Activated T-cell treated with anti-CD3 and anti-CD28 coated beads, Interleukin-2, amount 50 U/mL, for 72 hours (primary cell): ENCODE measurements at regions not wholly inside any gene's neighbourhood (a gene's known extent, or its start where the extent isn't known, plus 50 kb on each side); places are given as distances from the start of the nearest gene placed in this dataset.

ENCODE experiments used
- ATAC-seq, 2 donors: fragments of 150-1000 bp; cut with Tn5 transposase; replicated peaks in 1 of 2; 2 replicates each; pipeline ENCODE4 v1.10.0; 2021; ENCODE audit warnings: moderate library complexity in 2 of 2, mild to moderate bottlenecking in 1 of 2
- DNase-seq, 2 donors: peaks; one replicate each; pipeline ENCODE4 v3.0.0; 2021 to 2022; ENCODE audit warnings: mixed read lengths in 1 of 2
- H3K27ac Mint-ChIP-seq: one replicate; pipeline ENCODE4 v1.8.0; 2022; ENCODE audit warnings: mild to moderate bottlenecking, moderate library complexity, mixed read lengths
- H3K27me3 Mint-ChIP-seq: one replicate; pipeline ENCODE4 v1.8.0; 2022; ENCODE audit warnings: low read depth, mixed read lengths
- H3K36me3 Mint-ChIP-seq, 2 donors: one replicate each; pipeline ENCODE4 v1.8.0; 2022; ENCODE audit warnings: mixed read lengths in 2 of 2, mild to moderate bottlenecking in 1 of 2; ENCODE audit not compliant: insufficient read depth in 2 of 2
- H3K4me1 Mint-ChIP-seq: one replicate; pipeline ENCODE4 v1.8.0; 2022; ENCODE audit warnings: low read depth, mixed read lengths
- H3K4me3 Mint-ChIP-seq, 2 donors: one replicate each; pipeline ENCODE4 v1.8.0; 2022; ENCODE audit warnings: mild to moderate bottlenecking in 2 of 2, mixed read lengths in 2 of 2, moderate library complexity in 2 of 2
- H3K9me3 Mint-ChIP-seq, 2 donors: one replicate each; pipeline ENCODE4 v1.8.0; 2022; ENCODE audit warnings: mixed read lengths in 2 of 2

DNA sequence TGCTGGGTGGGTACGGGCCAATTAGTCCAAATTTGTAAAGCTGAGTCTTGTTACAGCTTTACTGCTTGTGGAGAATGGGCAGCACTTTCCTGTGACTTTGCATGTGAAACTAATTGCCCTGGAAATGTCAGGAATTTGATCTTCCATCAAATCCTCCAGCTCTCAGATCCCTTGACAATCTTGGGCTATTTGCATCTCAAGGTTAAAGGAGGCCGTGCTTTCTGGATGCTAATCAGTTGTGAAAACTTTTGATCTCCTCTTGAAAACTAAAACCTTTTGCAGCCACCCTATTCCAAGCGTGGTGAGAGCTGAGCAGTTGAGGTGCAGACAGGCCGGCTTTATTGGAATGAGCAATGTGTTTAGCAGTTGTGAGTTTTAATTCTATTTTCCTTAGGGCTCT lies 68.0 kb upstream of the CLINT1 start:
- no peaks in the 10 kb centered on the region for H3K27me3 Mint-ChIP-seq
- no peak for ATAC-seq
- DNase-seq: no peak
- H3K4me1 Mint-ChIP-seq: peaks cover 8% of the 10 kb centered on the region
- H3K27ac Mint-ChIP-seq: no peak overlapping the region
- H3K36me3 Mint-ChIP-seq: no peaks in the 10 kb centered on the region
- no peak overlapping the region for H3K4me3 Mint-ChIP-seq
- no peaks in the 10 kb centered on the region for H3K9me3 Mint-ChIP-seq

DNA sequence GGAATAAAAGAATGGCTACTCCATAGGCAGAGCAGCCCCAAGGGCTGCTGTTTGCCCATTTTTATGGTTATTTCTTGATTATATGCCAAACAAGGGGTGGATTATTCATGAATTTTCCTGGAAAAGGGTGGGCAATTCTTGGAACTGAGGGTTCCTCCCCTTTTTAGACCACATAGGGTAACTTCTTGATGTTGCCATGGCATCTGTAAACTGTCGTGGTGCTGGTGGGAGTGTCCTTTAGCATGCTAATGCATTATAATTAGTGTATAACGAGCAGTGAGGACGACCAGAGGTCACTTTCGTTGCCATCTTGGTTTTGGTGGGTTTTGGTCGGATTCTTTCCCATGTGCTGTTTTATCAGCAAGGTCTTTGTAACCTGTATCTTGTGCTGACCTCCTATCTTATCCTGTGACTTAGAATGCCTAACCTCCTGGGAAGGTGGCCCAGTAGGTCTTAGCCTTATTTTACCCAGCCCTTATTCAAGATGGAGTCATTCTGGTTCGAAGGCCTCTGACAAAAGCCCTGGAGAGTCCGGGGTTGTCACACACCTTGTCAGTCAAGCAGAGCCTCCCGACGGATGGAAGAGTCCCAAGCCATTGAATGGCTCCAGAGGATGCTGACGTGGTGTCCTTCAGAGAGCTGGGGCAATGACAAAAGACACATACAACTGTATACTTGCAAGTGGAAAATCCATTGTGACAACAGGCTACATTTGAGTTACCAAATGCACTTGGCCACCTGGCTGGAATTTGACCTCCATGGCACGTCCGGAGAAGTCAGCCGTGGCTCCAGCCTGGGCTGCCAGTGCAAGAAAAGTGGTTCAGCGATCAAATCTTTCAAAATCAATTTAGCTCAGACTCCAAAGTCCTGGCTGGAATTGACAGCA lies 67.1 kb upstream of the CLINT1 start:
- H3K27me3 Mint-ChIP-seq: no peaks in the 10 kb centered on the region

DNA sequence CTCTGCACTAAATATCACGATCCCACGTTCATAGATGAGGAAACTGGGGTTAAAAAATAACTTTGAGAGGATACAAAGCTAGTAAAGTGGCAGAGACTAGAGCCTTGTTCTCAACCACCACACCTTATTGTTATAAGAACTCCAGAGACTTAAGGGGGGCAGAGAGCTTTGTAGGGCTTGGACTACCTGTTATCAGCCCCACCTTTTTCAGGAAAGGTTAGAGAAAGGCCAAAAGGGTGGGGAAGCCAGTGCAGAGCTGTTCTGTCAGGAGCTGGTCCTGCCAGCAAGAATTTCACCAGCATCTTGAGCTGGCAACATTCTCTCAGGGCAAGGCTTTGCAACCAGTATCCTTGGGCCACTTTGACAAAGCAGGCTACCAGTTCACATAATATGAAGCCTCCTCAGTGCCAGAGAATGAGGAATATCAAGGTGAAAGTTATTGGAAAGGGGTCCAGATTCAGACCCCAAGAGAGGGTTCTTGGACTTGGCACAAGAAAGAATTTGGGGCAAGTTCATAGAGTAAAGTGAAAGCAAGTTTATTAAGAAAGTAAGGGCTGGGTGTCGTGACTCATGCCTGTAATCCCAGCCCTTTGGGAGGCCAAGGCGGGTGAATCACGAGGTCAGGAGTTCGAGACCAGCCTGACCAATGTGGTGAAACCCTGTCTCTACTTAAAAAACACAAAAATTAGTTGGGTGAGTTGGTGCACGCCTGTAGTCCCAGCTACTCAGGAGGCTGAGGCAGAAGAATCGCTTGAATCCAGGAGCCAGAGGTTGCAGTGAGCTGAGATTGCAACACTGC lies 66.2 kb upstream of the CLINT1 start:
- Mint-ChIP-seq H3K4me1 (peaks cover 9% of the 10 kb centered on the region), H3K9me3 (no peaks in the 10 kb centered on the region), H3K27ac (no peak overlapping the region), H3K27me3 (no peaks in the 10 kb centered on the region), H3K4me3 (no peak overlapping the region), H3K36me3 (no peaks in the 10 kb centered on the region)
- ATAC-seq: peak in 1 of 2 donors; percentile 13
- DNase-seq: peak in 1 of 2 donors; percentile 14

More for the DNA sequence above, 67.1 kb upstream of the CLINT1 start:
- no peak overlapping the region for H3K4me3 Mint-ChIP-seq
- no peak for ATAC-seq
- H3K9me3 Mint-ChIP-seq: no peaks in the 10 kb centered on the region
- DNase-seq: no peak
- no peak overlapping the region for H3K27ac Mint-ChIP-seq
- no peaks in the 10 kb centered on the region for H3K36me3 Mint-ChIP-seq
- H3K4me1 Mint-ChIP-seq: peaks cover 8% of the 10 kb centered on the region

DNA sequence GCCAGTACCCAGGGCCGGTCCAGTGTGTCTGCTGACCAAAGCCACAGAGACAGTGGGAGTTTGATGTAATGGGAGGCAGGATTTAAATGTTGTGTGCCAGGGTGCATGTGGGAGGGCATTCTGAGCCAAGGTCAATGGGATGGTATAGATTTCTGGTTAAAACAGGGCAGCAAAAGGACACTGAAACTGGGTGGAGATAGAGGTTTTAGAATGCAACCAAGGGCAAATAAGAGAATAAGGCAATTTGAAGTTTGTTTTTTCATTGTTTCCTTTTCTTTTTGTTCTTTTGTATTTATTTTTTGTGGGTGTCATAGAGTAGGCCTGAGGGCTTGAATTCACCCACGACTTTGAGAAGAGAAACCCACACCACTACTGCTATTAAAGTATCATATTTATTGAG lies 65.5 kb upstream of the CLINT1 start:
- ATAC-seq (no peak), DNase-seq (no peak)
- H3K4me3 Mint-ChIP-seq: no peak overlapping the region
- peaks cover 15% of the 10 kb centered on the region for H3K4me1 Mint-ChIP-seq
- H3K9me3 Mint-ChIP-seq: no peaks in the 10 kb centered on the region
- H3K36me3 Mint-ChIP-seq: no peaks in the 10 kb centered on the region
- H3K27ac Mint-ChIP-seq: no peak overlapping the region
- H3K27me3 Mint-ChIP-seq: no peaks in the 10 kb centered on the region

DNA sequence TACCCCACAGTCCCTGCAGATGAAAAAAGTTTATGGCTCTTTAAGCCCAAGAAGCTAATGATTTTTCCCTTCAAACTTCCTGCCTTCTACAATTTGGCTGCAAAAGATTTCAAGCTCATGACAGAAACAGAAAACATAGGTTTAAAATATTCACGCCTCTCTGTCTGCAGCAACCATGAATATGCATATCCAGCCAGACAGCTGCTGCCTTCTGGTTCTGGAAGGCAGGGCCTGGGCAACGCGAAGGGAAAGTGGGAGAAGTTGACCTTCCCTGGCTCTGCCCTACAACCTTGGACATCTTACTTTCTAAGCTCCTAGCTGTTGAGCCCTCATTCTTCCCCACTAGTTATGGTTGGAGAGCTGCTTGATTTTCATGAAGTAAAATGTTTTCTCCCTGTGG lies 64.8 kb upstream of the CLINT1 start:
- no peak overlapping the region for H3K27ac Mint-ChIP-seq
- no peak for ATAC-seq
- no peak for DNase-seq
- H3K9me3 Mint-ChIP-seq: no peaks in the 10 kb centered on the region
- no peak overlapping the region for H3K4me3 Mint-ChIP-seq
- H3K36me3 Mint-ChIP-seq: no peaks in the 10 kb centered on the region
- peaks cover 23% of the 10 kb centered on the region for H3K4me1 Mint-ChIP-seq
- no peaks in the 10 kb centered on the region for H3K27me3 Mint-ChIP-seq

DNA sequence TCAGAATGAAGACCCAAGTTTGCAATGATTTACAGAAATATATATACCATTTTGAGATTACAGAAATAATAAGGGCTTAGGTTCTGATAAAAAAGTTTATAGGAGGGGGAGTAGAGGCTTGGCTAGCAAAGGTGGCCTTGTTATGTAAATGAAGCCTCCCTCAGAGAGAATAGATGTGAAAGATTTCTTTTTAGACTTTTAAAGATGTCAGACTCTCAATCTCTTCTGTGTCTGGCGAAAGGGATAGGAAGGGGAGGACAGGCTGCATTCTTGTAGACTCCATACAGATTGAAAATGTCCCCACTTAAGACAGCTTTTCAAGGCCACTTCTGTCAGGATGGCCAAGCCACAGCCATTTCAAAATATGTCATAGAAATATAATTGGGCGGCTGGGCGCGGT lies 63.1 kb upstream of the CLINT1 start:
- H3K9me3 Mint-ChIP-seq: no peaks in the 10 kb centered on the region
- no peaks in the 10 kb centered on the region for H3K36me3 Mint-ChIP-seq
- no peak for ATAC-seq
- H3K4me3 Mint-ChIP-seq: no peak overlapping the region
- DNase-seq: no peak
- H3K4me1 Mint-ChIP-seq: peaks cover 35% of the 10 kb centered on the region
- H3K27me3 Mint-ChIP-seq: no peaks in the 10 kb centered on the region
- no peak overlapping the region for H3K27ac Mint-ChIP-seq

DNA sequence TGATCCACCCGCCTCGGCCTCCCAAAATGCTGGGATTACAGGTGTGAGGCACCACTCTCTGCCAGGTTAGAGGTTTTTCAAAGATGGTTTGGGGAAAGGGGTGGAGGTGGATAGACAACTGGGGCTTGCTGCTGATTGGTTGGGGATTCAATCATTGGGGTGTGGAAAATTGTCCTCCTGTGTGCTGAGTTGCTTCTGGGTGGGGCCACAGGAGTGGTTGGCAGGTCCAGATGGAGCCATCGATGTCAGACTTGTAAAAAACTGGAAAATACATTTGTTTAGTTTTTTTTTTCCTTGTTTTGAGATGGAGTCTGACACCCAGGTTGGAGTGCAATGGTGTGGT lies 61.9 kb upstream of the CLINT1 start:
- Mint-ChIP-seq H3K27me3 (no peaks in the 10 kb centered on the region), H3K9me3 (no peaks in the 10 kb centered on the region), H3K27ac (no peak overlapping the region), H3K36me3 (no peaks in the 10 kb centered on the region), H3K4me1 (peaks cover 35% of the 10 kb centered on the region), H3K4me3 (no peak overlapping the region)
- ATAC-seq (no peak), DNase-seq (no peak)

DNA sequence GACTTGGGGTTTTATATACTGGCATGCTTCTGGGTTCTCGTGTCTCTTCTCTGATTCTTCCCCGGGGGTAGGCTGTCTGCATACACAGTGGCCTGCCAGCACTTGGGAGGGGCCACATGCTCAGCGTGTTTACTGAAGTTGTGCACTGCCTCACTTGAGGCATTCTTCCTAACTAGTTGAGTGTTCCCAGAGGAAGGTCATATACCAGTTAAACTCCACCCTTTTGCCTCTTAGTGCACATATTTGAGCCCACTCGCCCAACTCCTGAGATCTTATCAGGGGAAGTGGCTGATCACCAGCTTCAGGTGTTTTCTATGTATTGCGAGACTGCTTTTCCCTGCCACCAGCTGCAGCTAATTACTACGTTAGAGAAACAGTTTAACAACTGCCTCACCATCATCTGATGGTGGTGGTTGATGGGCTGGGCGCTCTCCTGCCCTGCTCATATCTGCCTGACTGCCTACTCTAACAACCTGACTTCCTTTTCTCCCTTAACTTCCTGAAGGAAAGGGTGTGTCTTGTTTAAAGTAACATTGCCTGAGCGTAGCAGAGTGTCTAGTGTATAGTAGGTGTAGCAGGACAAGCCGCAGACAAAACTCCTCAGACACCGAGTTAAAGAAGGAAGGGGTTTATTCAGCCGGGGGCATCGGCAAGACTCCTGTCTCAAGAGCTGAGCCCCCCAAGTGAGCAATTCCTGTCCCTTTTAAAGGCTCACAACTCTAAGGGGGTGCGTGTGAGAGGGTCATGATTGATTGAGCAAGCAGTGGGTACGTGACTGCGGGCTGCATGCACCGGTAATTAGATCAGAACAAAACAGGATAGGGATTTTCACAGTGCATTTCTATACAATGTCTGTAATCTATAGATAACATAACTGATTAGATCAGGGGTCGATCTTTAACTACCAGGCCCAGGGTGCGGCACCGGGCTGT lies 60.1 kb upstream of the CLINT1 start:
- Mint-ChIP-seq H3K4me3 (peak overlapping the region; percentile 49 to 62), H3K27me3 (no peaks in the 10 kb centered on the region), H3K36me3 (no peaks in the 10 kb centered on the region), H3K27ac (no peak overlapping the region), H3K4me1 (peaks cover 27% of the 10 kb centered on the region), H3K9me3 (no peaks in the 10 kb centered on the region)
- peak in 1 of 2 donors; percentile 2 for DNase-seq
- ATAC-seq: peak; percentile 34 to 52

DNA sequence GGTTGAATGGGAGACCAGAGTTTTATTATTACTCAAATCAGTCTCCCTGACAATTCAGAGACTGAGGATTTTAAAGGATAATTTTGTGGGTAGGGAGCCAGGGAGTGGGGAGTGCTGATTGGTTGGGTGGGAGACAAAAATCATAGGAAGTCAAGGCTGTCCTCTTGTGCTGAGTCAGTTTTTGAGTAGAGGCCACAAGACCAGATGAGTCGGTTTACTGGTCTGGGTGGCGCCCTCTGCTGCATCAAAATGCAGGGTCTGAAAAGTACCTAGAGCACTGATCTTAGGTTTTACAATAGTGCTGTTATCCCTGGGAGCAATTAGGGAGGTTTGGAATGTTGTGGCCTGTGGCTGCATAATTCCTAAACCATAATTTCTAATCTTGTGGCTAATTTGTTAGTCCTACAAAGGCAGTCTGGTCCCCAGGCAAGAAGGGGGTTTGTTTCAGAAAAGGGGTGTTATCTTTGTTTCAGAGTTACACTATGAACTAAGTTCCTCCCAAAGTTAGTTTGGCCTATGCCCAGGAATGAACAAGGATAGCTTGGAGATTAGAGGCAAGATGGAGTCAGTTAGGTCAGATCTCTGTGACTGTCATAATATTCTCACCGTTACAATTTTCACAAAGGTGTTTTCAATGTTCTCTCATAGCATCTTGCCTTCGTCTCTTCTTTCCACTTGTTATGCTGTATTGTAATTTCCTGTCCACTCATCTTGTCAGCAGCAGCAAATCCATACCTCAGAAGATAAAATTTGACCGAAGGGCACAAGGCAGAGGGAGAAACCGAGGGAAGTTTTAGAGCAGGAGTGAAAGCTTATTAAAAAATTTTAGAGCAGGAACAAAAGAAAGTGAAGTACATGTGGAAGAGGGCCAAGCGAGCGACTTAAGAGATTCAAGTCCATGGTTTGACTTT lies 59.2 kb upstream of the CLINT1 start:
- H3K4me3 Mint-ChIP-seq: no peak overlapping the region
- H3K27ac Mint-ChIP-seq: no peak overlapping the region
- H3K9me3 Mint-ChIP-seq: no peaks in the 10 kb centered on the region
- no peaks in the 10 kb centered on the region for H3K36me3 Mint-ChIP-seq
- ATAC-seq: peak; percentile 92 to 93
- peak; percentile 74 for DNase-seq
- peaks cover 27% of the 10 kb centered on the region for H3K4me1 Mint-ChIP-seq
- H3K27me3 Mint-ChIP-seq: no peaks in the 10 kb centered on the region

DNA sequence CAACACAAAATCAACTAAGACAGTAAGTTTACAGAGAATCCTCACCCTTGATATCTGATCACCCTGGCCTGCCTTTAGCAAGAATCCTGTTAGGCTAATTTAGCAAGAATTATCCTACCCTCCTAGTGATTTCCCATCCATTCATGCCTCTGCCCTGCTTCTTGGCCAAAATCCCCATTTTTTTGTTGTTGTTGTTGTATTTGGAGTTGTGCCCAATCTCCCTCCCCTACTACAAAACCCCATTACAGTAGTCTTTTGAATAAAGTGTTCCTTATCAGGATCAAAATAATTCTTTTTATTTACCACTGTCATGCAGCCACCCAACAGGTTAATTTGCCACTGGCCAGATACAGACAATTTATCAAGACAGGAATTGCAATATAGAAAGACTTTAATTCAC lies 58.5 kb upstream of the CLINT1 start:
- DNase-seq (no peak), ATAC-seq (no peak)
- no peak overlapping the region for H3K4me3 Mint-ChIP-seq
- H3K4me1 Mint-ChIP-seq: peaks cover 27% of the 10 kb centered on the region
- H3K27ac Mint-ChIP-seq: no peak overlapping the region
- no peaks in the 10 kb centered on the region for H3K36me3 Mint-ChIP-seq
- no peaks in the 10 kb centered on the region for H3K9me3 Mint-ChIP-seq
- no peaks in the 10 kb centered on the region for H3K27me3 Mint-ChIP-seq

DNA sequence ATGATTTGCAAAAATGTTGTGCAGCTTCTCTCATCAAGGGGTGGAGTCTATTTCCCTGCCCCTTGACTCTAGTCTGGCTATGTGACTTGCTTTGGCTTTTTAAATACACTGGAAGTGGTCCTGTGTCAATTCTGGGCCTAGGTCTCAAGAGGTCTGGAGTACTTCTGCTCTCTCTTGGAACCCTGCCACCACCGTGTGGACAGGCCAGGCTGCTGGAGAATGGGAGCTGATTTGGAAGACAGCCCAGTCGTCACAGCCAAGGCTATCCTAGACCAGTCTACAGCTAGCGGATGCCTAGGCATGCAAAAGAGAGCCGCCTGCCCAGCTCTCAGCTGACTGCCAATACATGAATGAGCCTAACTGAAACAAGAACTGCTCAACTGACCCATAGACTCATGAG lies 56.7 kb upstream of the CLINT1 start:
- Mint-ChIP-seq H3K4me3 (no peak overlapping the region), H3K27me3 (no peaks in the 10 kb centered on the region), H3K9me3 (no peaks in the 10 kb centered on the region), H3K27ac (no peak overlapping the region), H3K36me3 (no peaks in the 10 kb centered on the region), H3K4me1 (peaks cover 33% of the 10 kb centered on the region)
- DNase-seq: no peak
- no peak for ATAC-seq

DNA sequence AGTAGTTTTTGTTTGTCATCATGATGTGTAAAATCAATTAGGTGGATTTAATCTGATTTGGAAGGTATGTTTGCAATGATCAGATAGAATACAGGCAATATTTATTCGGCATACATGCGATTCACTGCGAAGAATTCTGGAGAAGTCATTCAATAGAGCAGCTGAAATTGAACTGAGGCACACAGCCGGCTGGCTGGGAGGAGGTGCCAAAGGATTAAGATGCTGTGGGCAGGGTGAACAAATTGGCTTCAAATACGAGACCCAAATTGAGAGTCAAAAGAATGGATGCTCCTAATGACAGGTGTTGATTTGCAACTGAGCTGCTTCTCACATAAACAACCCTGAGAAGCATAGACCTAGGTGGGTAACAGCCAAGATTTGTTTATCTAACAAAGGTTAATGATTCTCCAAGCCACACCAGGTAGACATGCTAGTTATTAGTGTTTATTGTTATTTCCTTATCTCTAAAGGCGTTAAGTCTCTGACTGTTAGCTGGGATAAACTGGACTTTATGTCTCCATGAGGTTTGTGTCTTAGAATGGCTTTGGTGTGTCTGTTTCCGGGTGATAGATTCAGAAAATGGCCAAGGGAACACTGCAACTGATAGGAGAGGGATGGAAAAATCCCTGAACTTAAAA lies 55.3 kb upstream of the CLINT1 start:
- no peak for ATAC-seq

More for the DNA sequence above, 55.3 kb upstream of the CLINT1 start:
- Mint-ChIP-seq H3K27me3 (no peaks in the 10 kb centered on the region), H3K4me3 (no peak overlapping the region), H3K9me3 (no peaks in the 10 kb centered on the region), H3K36me3 (no peaks in the 10 kb centered on the region), H3K4me1 (peaks cover 23% of the 10 kb centered on the region), H3K27ac (no peak overlapping the region)
- no peak for DNase-seq
